Upper lobe of right lung (tissue), 1 donor: ENCODE measurements at regions not wholly inside any gene's neighbourhood (a gene's known extent, or its start where the extent isn't known, plus 50 kb on each side); places are given as distances from the start of the nearest gene placed in this dataset.
"Not testable (repeated sequence)": the region's sequence is repeated elsewhere in the genome, so short reads cannot be mapped to it uniquely, and the experiment has no call there.

Source experiments
- ATAC-seq: fragments of 200-7000 bp; cut with Tn5 transposase; one replicate; pipeline ENCODE4 v1.9.1; 2020; ENCODE audit warnings: mild to moderate bottlenecking, moderate library complexity
- DNase-seq: peaks from one replicate; pipeline ENCODE4 v3.0.0-alpha.2; 2020
- H3K27ac ChIP-seq: fragments of 200-600 bp; one replicate; pipeline ENCODE4 v1.8.0; 2022
- H3K27me3 ChIP-seq: fragments of 200-600 bp; one replicate; pipeline ENCODE4 v1.8.0; 2022; ENCODE audit warnings: mild to moderate bottlenecking
- H3K36me3 ChIP-seq: fragments of 200-600 bp; one replicate; pipeline ENCODE4 v1.8.0; 2022
- H3K4me1 ChIP-seq: fragments of 200-600 bp; one replicate; pipeline ENCODE4 v1.8.0; 2022
- H3K4me3 ChIP-seq: fragments of 200-600 bp; one replicate; pipeline ENCODE4 v1.8.0; 2022; ENCODE audit warnings: mild to moderate bottlenecking
- H3K9me3 ChIP-seq: fragments of 200-600 bp; one replicate; pipeline ENCODE4 v1.8.0; 2022
- CTCF ChIP-seq: fragments of 200-600 bp; IDR thresholded peaks from one replicate; pipeline ENCODE4 v1.8.0; 2022; ENCODE audit warnings: antibody characterized with exemption
- intact Hi-C: fragments of 100-400 bp; cut with DNase I; formaldehyde crosslinking; loops from one replicate; pipeline ENCODE4 v1.11.0; 2022
- donor health status: DM: no; HTN: yes; CAD: no; lungs with severe emphysema.

GRCh38 chr17:77619851-77620250 is 338.7 kb upstream of the TNRC6C start:
- Histone ChIP-seq H3K4me3 (no peak overlapping the region), H3K4me1 (peaks cover 7% of the 10 kb centered on the region), H3K27me3 (no peaks in the 10 kb centered on the region), H3K27ac (no peak overlapping the region), H3K36me3 (no peaks in the 10 kb centered on the region), H3K9me3 (no peaks in the 10 kb centered on the region)
- ATAC-seq (no peak), DNase-seq (no peak)
- intact Hi-C loops: no loop called here
- no peak for TF ChIP-seq CTCF

- DNase-seq: no peak
- H3K27ac ChIP-seq: no peak overlapping the region
- ATAC-seq: no peak
Observed at GRCh38 chr17:77620282-77620681, 338.2 kb upstream of the TNRC6C start.

GRCh38 chr17:77622084-77622483 is 336.4 kb upstream of the TNRC6C start:
- H3K27ac ChIP-seq, intact Hi-C loops, H3K4me3 ChIP-seq, H3K9me3 ChIP-seq, H3K36me3 ChIP-seq, ATAC-seq, H3K27me3 ChIP-seq, H3K4me1 ChIP-seq: not testable (repeated sequence)
- DNase-seq: peak; percentile 18

More at GRCh38 chr17:77620282-77620681, 338.2 kb upstream of the TNRC6C start:
- Histone ChIP-seq H3K27me3 (no peaks in the 10 kb centered on the region), H3K9me3 (no peaks in the 10 kb centered on the region), H3K4me1 (peaks cover 6% of the 10 kb centered on the region), H3K36me3 (no peaks in the 10 kb centered on the region), H3K4me3 (no peak overlapping the region)
- no peak for TF ChIP-seq CTCF
- intact Hi-C loops: no loop called here

GRCh38 chr17:77622647-77623046 is 335.9 kb upstream of the TNRC6C start:
- Histone ChIP-seq H3K27me3 (no peaks in the 10 kb centered on the region), H3K27ac (no peak overlapping the region), H3K9me3 (no peaks in the 10 kb centered on the region), H3K36me3 (no peaks in the 10 kb centered on the region), H3K4me3 (no peak overlapping the region), H3K4me1 (no peaks in the 10 kb centered on the region)
- ATAC-seq: no peak
- DNase-seq: no peak
- TF ChIP-seq CTCF: no peak
- intact Hi-C loops: no loop called here

- H3K27me3 ChIP-seq, H3K9me3 ChIP-seq, H3K36me3 ChIP-seq, H3K4me1 ChIP-seq, ATAC-seq, DNase-seq, intact Hi-C loops, H3K27ac ChIP-seq, H3K4me3 ChIP-seq: not testable (repeated sequence)
Observed at GRCh38 chr17:77623321-77623720, 335.2 kb upstream of the TNRC6C start.

GRCh38 chr17:77628035-77628434 is 330.5 kb upstream of the TNRC6C start:
- Histone ChIP-seq H3K27me3 (peaks cover 8% of the 10 kb centered on the region), H3K4me3 (no peak overlapping the region), H3K36me3 (no peaks in the 10 kb centered on the region), H3K9me3 (no peaks in the 10 kb centered on the region), H3K4me1 (no peaks in the 10 kb centered on the region), H3K27ac (no peak overlapping the region)
- intact Hi-C loops: no loop called here
- ATAC-seq: no peak
- no peak for DNase-seq
- no peak for TF ChIP-seq CTCF

- not testable (repeated sequence) for ATAC-seq, H3K27me3 ChIP-seq
Observed at GRCh38 chr17:77629284-77629683, 329.2 kb upstream of the TNRC6C start.

More at GRCh38 chr17:77629284-77629683, 329.2 kb upstream of the TNRC6C start:
- DNase-seq, H3K4me3 ChIP-seq, H3K4me1 ChIP-seq, H3K9me3 ChIP-seq, H3K27ac ChIP-seq, H3K36me3 ChIP-seq, intact Hi-C loops: not testable (repeated sequence)
